ENCODE measurements at regions not wholly inside any gene's neighbourhood (a gene's known extent, or its start where the extent isn't known, plus 50 kb on each side); places are given as distances from the start of the nearest gene placed in this dataset.

- 93% methylated on average over 2 of the region's 2 CpGs for WGBS
- no peaks in the 10 kb centered on the region for H3K79me1 ChIP-seq (replicated peaks; ENCODE audit: low read length, poor library complexity, severe bottlenecking)
- no peaks in the 10 kb centered on the region for H3K4me1 ChIP-seq (ENCODE audit: control insufficient read depth, insufficient read depth, low read depth, low read length)
- H3K27ac ChIP-seq (ENCODE audit: low read length, poor library complexity, severe bottlenecking), result no peak overlapping the region
- H3K9me3 ChIP-seq (ENCODE audit: control insufficient read depth, low read length), result peaks cover 2% of the 10 kb centered on the region
- H3K9ac ChIP-seq (ENCODE audit: low read length), result no peak overlapping the region
- H3K14ac ChIP-seq (ENCODE audit: low read length in 2 of 2), result no peak overlapping the region
- no peak for DNase-seq
- H3K27me3 ChIP-seq (ENCODE audit: control insufficient read depth in 1 of 2, insufficient read depth in 1 of 2, low read length in 2 of 2), result no peaks in the 10 kb centered on the region
- no peak overlapping the region for H3K4ac ChIP-seq (ENCODE audit: low read depth in 1 of 2, low read length in 2 of 2)
- no peak overlapping the region for H2BK120ac ChIP-seq (ENCODE audit: low read depth, low read length)
- H4K8ac ChIP-seq (ENCODE audit: low read length), result no peak overlapping the region
- no peak overlapping the region for H2BK5ac ChIP-seq (ENCODE audit: low read depth, low read length, poor library complexity, severe bottlenecking)
- H3K4me3 ChIP-seq (ENCODE audit: insufficient read depth in 1 of 2, low read depth in 1 of 2, low read length in 2 of 2), result no peak overlapping the region
- no peak overlapping the region for H2AFZ ChIP-seq (ENCODE audit: low read depth, low read length)
- H3K36me3 ChIP-seq (ENCODE audit: control insufficient read depth in 1 of 2, insufficient read depth in 2 of 2, low read depth in 1 of 2, low read length in 2 of 2), result no peaks in the 10 kb centered on the region
- H3K23ac ChIP-seq (ENCODE audit: low read length in 2 of 2), result no peak overlapping the region
- H2BK12ac ChIP-seq (ENCODE audit: low read length in 2 of 2), result no peak overlapping the region
- H3K18ac ChIP-seq (ENCODE audit: low read depth in 1 of 2, low read length in 2 of 2), result no peak overlapping the region
- no peak overlapping the region for H2AK5ac ChIP-seq (ENCODE audit: low read length, severe bottlenecking)
- H2BK15ac ChIP-seq (ENCODE audit: low read depth, poor library complexity, severe bottlenecking), result no peak overlapping the region
- no peak overlapping the region for H3K4me2 ChIP-seq (ENCODE audit: low read length, poor library complexity, severe bottlenecking)
- no peak overlapping the region for H4K91ac ChIP-seq (ENCODE audit: low read length)
Observed at GRCh38 chr5:165184183-165184582, 1678.8 kb downstream of the MAT2B start.

GRCh38 chr5:165185716-165186115, 1680.3 kb downstream of the MAT2B start:
- H2BK12ac ChIP-seq (ENCODE audit: low read length in 2 of 2), result no peak overlapping the region
- no peaks in the 10 kb centered on the region for H3K79me1 ChIP-seq (replicated peaks; ENCODE audit: low read length, poor library complexity, severe bottlenecking)
- H3K27ac ChIP-seq (ENCODE audit: low read length, poor library complexity, severe bottlenecking), result no peak overlapping the region

GRCh38 chr5:165187815-165188214, 1682.4 kb downstream of the MAT2B start:
- H3K27me3 ChIP-seq (ENCODE audit: control insufficient read depth in 1 of 2, insufficient read depth in 1 of 2, low read length in 2 of 2), result no peaks in the 10 kb centered on the region
- no peaks in the 10 kb centered on the region for H3K36me3 ChIP-seq (ENCODE audit: control insufficient read depth in 1 of 2, insufficient read depth in 2 of 2, low read depth in 1 of 2, low read length in 2 of 2)
- no peaks in the 10 kb centered on the region for H3K4me1 ChIP-seq (ENCODE audit: control insufficient read depth, insufficient read depth, low read depth, low read length)
- DNase-seq, result no peak
- no peak overlapping the region for H4K8ac ChIP-seq (ENCODE audit: low read length)
- no peak overlapping the region for H4K91ac ChIP-seq (ENCODE audit: low read length)
- H3K4me2 ChIP-seq (ENCODE audit: low read length, poor library complexity, severe bottlenecking), result no peak overlapping the region
- H2BK12ac ChIP-seq (ENCODE audit: low read length in 2 of 2), result no peak overlapping the region
- H3K9ac ChIP-seq (ENCODE audit: low read length), result no peak overlapping the region
- no peak overlapping the region for H3K14ac ChIP-seq (ENCODE audit: low read length in 2 of 2)
- H3K18ac ChIP-seq (ENCODE audit: low read depth in 1 of 2, low read length in 2 of 2), result no peak overlapping the region
- no peak overlapping the region for H3K4me3 ChIP-seq (ENCODE audit: insufficient read depth in 1 of 2, low read depth in 1 of 2, low read length in 2 of 2)
- H3K9me3 ChIP-seq (ENCODE audit: control insufficient read depth, low read length), result peaks cover 2% of the 10 kb centered on the region
- H3K23ac ChIP-seq (ENCODE audit: low read length in 2 of 2), result no peak overlapping the region
- no peaks in the 10 kb centered on the region for H3K79me1 ChIP-seq (replicated peaks; ENCODE audit: low read length, poor library complexity, severe bottlenecking)
- H2BK5ac ChIP-seq (ENCODE audit: low read depth, low read length, poor library complexity, severe bottlenecking), result no peak overlapping the region
- no peak overlapping the region for H2BK15ac ChIP-seq (ENCODE audit: low read depth, poor library complexity, severe bottlenecking)
- no peak overlapping the region for H2AK5ac ChIP-seq (ENCODE audit: low read length, severe bottlenecking)
- no peak overlapping the region for H3K4ac ChIP-seq (ENCODE audit: low read depth in 1 of 2, low read length in 2 of 2)
- no peak overlapping the region for H3K27ac ChIP-seq (ENCODE audit: low read length, poor library complexity, severe bottlenecking)
- no peak overlapping the region for H2BK120ac ChIP-seq (ENCODE audit: low read depth, low read length)
- H2AFZ ChIP-seq (ENCODE audit: low read depth, low read length), result no peak overlapping the region

More at GRCh38 chr5:165185716-165186115, 1680.3 kb downstream of the MAT2B start:
- Histone ChIP-seq H3K14ac (ENCODE audit: low read length in 2 of 2) (no peak overlapping the region), H2BK5ac (ENCODE audit: low read depth, low read length, poor library complexity, severe bottlenecking) (no peak overlapping the region), H2AFZ (ENCODE audit: low read depth, low read length) (no peak overlapping the region), H4K8ac (ENCODE audit: low read length) (no peak overlapping the region), H3K27me3 (ENCODE audit: control insufficient read depth in 1 of 2, insufficient read depth in 1 of 2, low read length in 2 of 2) (no peaks in the 10 kb centered on the region), H2AK5ac (ENCODE audit: low read length, severe bottlenecking) (no peak overlapping the region), H3K4me1 (ENCODE audit: control insufficient read depth, insufficient read depth, low read depth, low read length) (no peaks in the 10 kb centered on the region), H3K9ac (ENCODE audit: low read length) (no peak overlapping the region), H2BK120ac (ENCODE audit: low read depth, low read length) (no peak overlapping the region), H3K36me3 (ENCODE audit: control insufficient read depth in 1 of 2, insufficient read depth in 2 of 2, low read depth in 1 of 2, low read length in 2 of 2) (no peaks in the 10 kb centered on the region), H2BK15ac (ENCODE audit: low read depth, poor library complexity, severe bottlenecking) (no peak overlapping the region), H3K4me3 (ENCODE audit: insufficient read depth in 1 of 2, low read depth in 1 of 2, low read length in 2 of 2) (no peak overlapping the region), H3K9me3 (ENCODE audit: control insufficient read depth, low read length) (peaks cover 2% of the 10 kb centered on the region), H3K18ac (ENCODE audit: low read depth in 1 of 2, low read length in 2 of 2) (no peak overlapping the region), H3K4me2 (ENCODE audit: low read length, poor library complexity, severe bottlenecking) (no peak overlapping the region), H3K23ac (ENCODE audit: low read length in 2 of 2) (no peak overlapping the region), H4K91ac (ENCODE audit: low read length) (no peak overlapping the region), H3K4ac (ENCODE audit: low read depth in 1 of 2, low read length in 2 of 2) (no peak overlapping the region)
- 100% methylated on average over 2 of the region's 2 CpGs for WGBS
- DNase-seq, result no peak

GRCh38 chr5:165188556-165189175, 1683.2 kb downstream of the MAT2B start:
- no peak overlapping the region for H3K18ac ChIP-seq (ENCODE audit: low read depth in 1 of 2, low read length in 2 of 2)
- no peak overlapping the region for H2AFZ ChIP-seq (ENCODE audit: low read depth, low read length)
- H3K4ac ChIP-seq (ENCODE audit: low read depth in 1 of 2, low read length in 2 of 2), result no peak overlapping the region
- no peak overlapping the region for H3K14ac ChIP-seq (ENCODE audit: low read length in 2 of 2)
- no CpG with 5 or more reads among the region's 1 CpG for WGBS
- no peaks in the 10 kb centered on the region for H3K4me1 ChIP-seq (ENCODE audit: control insufficient read depth, insufficient read depth, low read depth, low read length)
- no peak overlapping the region for H3K23ac ChIP-seq (ENCODE audit: low read length in 2 of 2)
- H3K36me3 ChIP-seq (ENCODE audit: control insufficient read depth in 1 of 2, insufficient read depth in 2 of 2, low read depth in 1 of 2, low read length in 2 of 2), result no peaks in the 10 kb centered on the region
- H2AK5ac ChIP-seq (ENCODE audit: low read length, severe bottlenecking), result no peak overlapping the region
- no peak overlapping the region for H3K4me2 ChIP-seq (ENCODE audit: low read length, poor library complexity, severe bottlenecking)
- no peak overlapping the region for H2BK5ac ChIP-seq (ENCODE audit: low read depth, low read length, poor library complexity, severe bottlenecking)
- no peak overlapping the region for H2BK12ac ChIP-seq (ENCODE audit: low read length in 2 of 2)
- no peak for DNase-seq
- H3K4me3 ChIP-seq (ENCODE audit: insufficient read depth in 1 of 2, low read depth in 1 of 2, low read length in 2 of 2), result no peak overlapping the region
- H3K9me3 ChIP-seq (ENCODE audit: control insufficient read depth, low read length), result peaks cover 2% of the 10 kb centered on the region
- no peaks in the 10 kb centered on the region for H3K79me1 ChIP-seq (replicated peaks; ENCODE audit: low read length, poor library complexity, severe bottlenecking)
- H3K27ac ChIP-seq (ENCODE audit: low read length, poor library complexity, severe bottlenecking), result no peak overlapping the region
- H4K91ac ChIP-seq (ENCODE audit: low read length), result no peak overlapping the region
- no peak overlapping the region for H4K8ac ChIP-seq (ENCODE audit: low read length)
- no peak overlapping the region for H3K9ac ChIP-seq (ENCODE audit: low read length)
- H2BK15ac ChIP-seq (ENCODE audit: low read depth, poor library complexity, severe bottlenecking), result no peak overlapping the region
- H3K27me3 ChIP-seq (ENCODE audit: control insufficient read depth in 1 of 2, insufficient read depth in 1 of 2, low read length in 2 of 2), result no peaks in the 10 kb centered on the region
- no peak overlapping the region for H2BK120ac ChIP-seq (ENCODE audit: low read depth, low read length)
